Spleen (tissue), 11 donors: ENCODE measurements at regions not wholly inside any gene's neighbourhood (a gene's known extent, or its start where the extent isn't known, plus 50 kb on each side); places are given as distances from the start of the nearest gene placed in this dataset.

Source experiments
- DNase-seq: peaks from one replicate; pipeline ENCODE4 v3.0.0-alpha.2; 2020
- H3K27ac ChIP-seq, 8 donors: fragments of 200-600 bp; sonication (generic) in 7 of 8; 1 replicate in 4 of 8; 2 replicates in 4 of 8; pipeline versions ENCODE4 v1.5.0 to v1.8.0; 2016 to 2021; ENCODE audit warnings: inconsistent platforms in 4 of 8, mild to moderate bottlenecking in 4 of 8, moderate library complexity in 1 of 8
- H3K27me3 ChIP-seq, 7 donors: fragments of 200-600 bp; sonication (generic) in 6 of 7; replicated peaks in 1 of 7; 1 replicate in 4 of 7; 2 replicates in 3 of 7; pipeline versions ENCODE4 v1.5.0 to v1.8.0; 2016 to 2021; ENCODE audit warnings: inconsistent platforms in 3 of 7, mild to moderate bottlenecking in 1 of 7
- H3K36me3 ChIP-seq, 6 donors: fragments of 200-600 bp; sonication (generic) in 5 of 6; 1 replicate in 4 of 6; 2 replicates in 2 of 6; pipeline versions ENCODE4 v1.5.0 to v1.8.0; 2016 to 2021; ENCODE audit warnings: inconsistent platforms in 2 of 6
- H3K4me1 ChIP-seq, 6 donors: fragments of 200-600 bp; sonication (generic) in 5 of 6; 1 replicate in 3 of 6; 2 replicates in 3 of 6; pipeline versions ENCODE4 v1.5.0 to v1.8.0; 2016 to 2021; ENCODE audit warnings: inconsistent platforms in 3 of 6
- H3K4me3 ChIP-seq, 8 donors: fragments of 200-600 bp; sonication (generic) in 7 of 8; 1 replicate in 4 of 8; 2 replicates in 4 of 8; pipeline versions ENCODE4 v1.5.0 to v1.8.0; 2016 to 2021; ENCODE audit warnings: inconsistent platforms in 4 of 8, mild to moderate bottlenecking in 4 of 8, moderate library complexity in 2 of 8
- H3K9me3 ChIP-seq, 8 donors: fragments of 200-600 bp; sonication (generic) in 7 of 8; 1 replicate in 4 of 8; 2 replicates in 4 of 8; pipeline versions ENCODE4 v1.5.0 to v1.8.0; 2016 to 2021; ENCODE audit warnings: inconsistent platforms in 4 of 8
- POLR2A ChIP-seq, 3 donors: fragments of 450-650 bp; IDR thresholded peaks; one replicate each; pipeline ENCODE4 v1.5.1; 2017; ENCODE audit warnings: antibody characterized with exemption in 3 of 3, mild to moderate bottlenecking in 1 of 3
- POLR2AphosphoS5 ChIP-seq, 3 donors: sonication (generic); formaldehyde crosslinking; IDR thresholded peaks; one replicate each; pipeline ENCODE4 v1.5.1; 2017; ENCODE audit warnings: antibody characterized with exemption in 3 of 3
- WGBS, 5 donors: extraction: QIAGEN DNeasy Blood & Tissue Kit in 3 of 5; methylation state at CpG; one replicate each; pipeline versions ENCODE4 v1.1.5 to v1.1.7; 2013 to 2018; 5-methylcytosine and 5-hydroxymethylcytosine counted together
- intact Hi-C: fragments of 100-400 bp; cut with DNase I; formaldehyde crosslinking; loops from one replicate; pipeline ENCODE4 v1.15.0; 2023; ENCODE audit warnings: low total_unique reads
- TF ChIP-seq, protein P1 (sequence below), 11 experiments: fragments of 200-600 bp in 7 of 11; fragments of 450-650 bp in 4 of 11; sonication (generic) in 4 of 11; IDR thresholded peaks in 8 of 11; conservative IDR thresholded peaks in 3 of 11; 1 replicate in 7 of 11; 2 replicates in 4 of 11; pipeline versions ENCODE4 v1.4.0 to v1.8.0; 2016 to 2021; ENCODE audit warnings: antibody characterized with exemption in 11 of 11, inconsistent platforms in 4 of 11, mild to moderate bottlenecking in 1 of 11
- donor health status: healthy with polysubstance abuse.
- donor health status: DM: no; HTN: no; CAD: no; lungs with moderate emphysema.
- donor health status: DM: no; HTN: no; CAD: no.
- donor health status: Bipolar disorder and iron deficiency.
- donor health status: healthy.
- donor health status: DM: no; HTN: no; CAD: no.
- donor health status: DM: yes; HTN: yes; CAD: no.

DNA sequence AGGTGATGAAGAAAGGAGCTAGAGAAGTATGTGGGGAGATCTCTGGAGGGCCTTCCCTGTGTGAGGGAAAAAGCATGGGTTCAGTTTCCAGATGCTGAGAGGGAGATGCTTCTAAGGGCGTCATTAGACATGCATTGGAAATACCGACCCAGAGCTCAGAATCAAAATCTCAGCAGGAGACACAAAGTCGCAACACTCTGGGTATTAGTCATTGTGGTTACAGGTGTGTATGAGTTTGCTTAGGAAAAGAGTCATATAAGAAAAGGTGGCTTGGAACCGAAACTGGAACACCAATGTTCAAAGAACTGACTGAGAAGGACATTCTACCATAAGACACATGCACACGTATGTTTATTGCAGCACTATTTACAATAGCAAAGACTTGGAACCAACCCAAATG is 477.1 kb downstream of the FBXO15 start:
- no peak overlapping the region for H3K4me3 ChIP-seq
- H3K9me3 ChIP-seq = no peaks in the 10 kb centered on the region
- H3K27me3 ChIP-seq = no peaks in the 10 kb centered on the region
- no peak overlapping the region for H3K27ac ChIP-seq
- TF ChIP-seq POLR2AphosphoS5 (IDR thresholded peaks at IDR 0.05) (no peak), POLR2A (IDR thresholded peaks at IDR 0.05) (no peak)
- TF ChIP-seq, protein P1, sequence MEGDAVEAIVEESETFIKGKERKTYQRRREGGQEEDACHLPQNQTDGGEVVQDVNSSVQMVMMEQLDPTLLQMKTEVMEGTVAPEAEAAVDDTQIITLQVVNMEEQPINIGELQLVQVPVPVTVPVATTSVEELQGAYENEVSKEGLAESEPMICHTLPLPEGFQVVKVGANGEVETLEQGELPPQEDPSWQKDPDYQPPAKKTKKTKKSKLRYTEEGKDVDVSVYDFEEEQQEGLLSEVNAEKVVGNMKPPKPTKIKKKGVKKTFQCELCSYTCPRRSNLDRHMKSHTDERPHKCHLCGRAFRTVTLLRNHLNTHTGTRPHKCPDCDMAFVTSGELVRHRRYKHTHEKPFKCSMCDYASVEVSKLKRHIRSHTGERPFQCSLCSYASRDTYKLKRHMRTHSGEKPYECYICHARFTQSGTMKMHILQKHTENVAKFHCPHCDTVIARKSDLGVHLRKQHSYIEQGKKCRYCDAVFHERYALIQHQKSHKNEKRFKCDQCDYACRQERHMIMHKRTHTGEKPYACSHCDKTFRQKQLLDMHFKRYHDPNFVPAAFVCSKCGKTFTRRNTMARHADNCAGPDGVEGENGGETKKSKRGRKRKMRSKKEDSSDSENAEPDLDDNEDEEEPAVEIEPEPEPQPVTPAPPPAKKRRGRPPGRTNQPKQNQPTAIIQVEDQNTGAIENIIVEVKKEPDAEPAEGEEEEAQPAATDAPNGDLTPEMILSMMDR (IDR thresholded peaks at IDR 0.05 in 8 of 11, conservative IDR thresholded peaks at IDR 0.05 in 3 of 11) = no peak
- intact Hi-C loops = no loop called here
- no peaks in the 10 kb centered on the region for H3K4me1 ChIP-seq
- no peak for DNase-seq
- WGBS, 5 donors = 73 to 87% (median 80%) methylated on average over 5 of the region's 5 CpGs
- no peaks in the 10 kb centered on the region for H3K36me3 ChIP-seq

- TF ChIP-seq, protein P1 (IDR thresholded peaks at IDR 0.05 in 8 of 11, conservative IDR thresholded peaks at IDR 0.05 in 3 of 11) = no peak
- TF ChIP-seq POLR2A (IDR thresholded peaks at IDR 0.05) (no peak), POLR2AphosphoS5 (IDR thresholded peaks at IDR 0.05) (no peak)
- DNase-seq = no peak
- no peaks in the 10 kb centered on the region for H3K36me3 ChIP-seq
- H3K9me3 ChIP-seq = no peaks in the 10 kb centered on the region
- no peak overlapping the region for H3K27ac ChIP-seq
- H3K27me3 ChIP-seq = no peaks in the 10 kb centered on the region
- no peaks in the 10 kb centered on the region for H3K4me1 ChIP-seq
- intact Hi-C loops = no loop called here
- no peak overlapping the region for H3K4me3 ChIP-seq
These were observed 477.6 kb downstream of the FBXO15 start for GRCh38 chr18:73670039-73670438.

- no peak for DNase-seq
- H3K36me3 ChIP-seq = no peaks in the 10 kb centered on the region
- no peak overlapping the region for H3K27ac ChIP-seq
- no peak overlapping the region for H3K4me3 ChIP-seq
- no peaks in the 10 kb centered on the region for H3K4me1 ChIP-seq
- H3K27me3 ChIP-seq = no peaks in the 10 kb centered on the region
- intact Hi-C loops = no loop called here
- 87 to 95% (median 92%) methylated on average over 6 of the region's 6 CpGs for WGBS, 5 donors
- H3K9me3 ChIP-seq = no peaks in the 10 kb centered on the region
- no peak for TF ChIP-seq POLR2AphosphoS5 (IDR thresholded peaks at IDR 0.05)
- TF ChIP-seq POLR2A (IDR thresholded peaks at IDR 0.05) = no peak
- TF ChIP-seq, protein P1 (IDR thresholded peaks at IDR 0.05 in 8 of 11, conservative IDR thresholded peaks at IDR 0.05 in 3 of 11) = no peak
These were observed 478.3 kb downstream of the FBXO15 start for GRCh38 chr18:73669297-73669696.

DNA sequence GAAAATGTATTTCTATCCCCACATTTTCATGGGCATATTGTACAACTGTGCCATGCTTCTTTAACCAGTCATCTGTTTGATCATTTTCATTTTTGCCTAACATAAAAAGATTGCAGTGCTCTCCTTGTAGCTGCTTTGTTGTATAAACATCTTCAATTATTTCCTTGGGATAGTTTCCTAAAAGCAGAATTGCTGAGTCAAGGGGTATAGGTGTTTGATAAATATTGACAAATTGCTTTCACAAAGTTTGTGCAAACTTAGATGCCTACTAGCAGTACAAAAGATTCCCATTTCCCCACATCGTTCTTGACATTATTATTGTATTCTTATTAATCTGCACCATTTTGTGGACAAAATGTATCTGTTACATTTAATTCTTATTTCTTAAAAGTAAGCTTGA is 479.6 kb downstream of the FBXO15 start:
- intact Hi-C loops = no loop called here
- Histone ChIP-seq H3K4me1 (no peaks in the 10 kb centered on the region), H3K9me3 (no peaks in the 10 kb centered on the region), H3K27ac (no peak overlapping the region), H3K4me3 (no peak overlapping the region), H3K36me3 (no peaks in the 10 kb centered on the region), H3K27me3 (no peaks in the 10 kb centered on the region)
- WGBS, 5 donors = 77 to 93% (median 87%) methylated on average over 1 of the region's 1 CpG
- TF ChIP-seq, protein P1 (IDR thresholded peaks at IDR 0.05 in 8 of 11, conservative IDR thresholded peaks at IDR 0.05 in 3 of 11) = no peak
- TF ChIP-seq POLR2AphosphoS5 (IDR thresholded peaks at IDR 0.05) (no peak), POLR2A (IDR thresholded peaks at IDR 0.05) (no peak)
- no peak for DNase-seq
